Caco-2 (cell line): ENCODE measurements at regions not wholly inside any gene's neighbourhood (a gene's known extent, or its start where the extent isn't known, plus 50 kb on each side); places are given as distances from the start of the nearest gene placed in this dataset.

ENCODE experiments used
- BruUV-seq: library from RNA; stranded (reverse); fragments of 400-500 nt; replicated peaks from 2 replicates; lab custom pipeline; 2021; lab: Mats Ljungman, UMichigan
- CTCF ChIA-PET: fragments of 300-600 bp; sonication (Branson Sonifier 250); formaldehyde crosslinking; loops from one replicate; lab custom pipeline; 2022; ENCODE audit warnings: antibody characterized with exemption; lab: Charles Lee
- POLR2A ChIA-PET: fragments of 300-600 bp; sonication (Branson Sonifier 250); formaldehyde crosslinking; loops from one replicate; lab custom pipeline; 2022; ENCODE audit warnings: antibody characterized with exemption; lab: Charles Lee
- DNase-seq, 2 experiments: peaks; one replicate each; pipeline versions ENCODE4 v3.0.0 to v3.0.0-alpha.2; 2020 to 2022
- H3K27me3 ChIP-seq: replicated peaks from 2 replicates; pipeline ENCODE4 v1.6.0; 2011; ENCODE audit warnings: low read length; ENCODE audit not compliant: control insufficient read depth, insufficient read depth
- H3K36me3 ChIP-seq: 2 replicates; pipeline ENCODE4 v1.5.1; 2011; ENCODE audit warnings: low read length; ENCODE audit not compliant: control insufficient read depth, insufficient read depth
- H3K4me1 ChIP-seq: fragments of 250-450 bp; sonication (Bioruptor Pico); 2 replicates; pipeline ENCODE4 v1.5.1; 2020; ENCODE audit warnings: mild to moderate bottlenecking
- H3K4me3 ChIP-seq: 2 replicates; pipeline ENCODE4 v1.5.1; 2011; ENCODE audit warnings: low read depth, mild to moderate bottlenecking, control low read depth, low read length
- H3K9me3 ChIP-seq: fragments of 250-450 bp; sonication (Bioruptor Pico); 2 replicates; pipeline ENCODE4 v1.5.1; 2020; ENCODE audit warnings: mild to moderate bottlenecking, moderate library complexity
- H3K27ac Mint-ChIP-seq: one replicate; pipeline ENCODE4 v1.8.0; 2022; ENCODE audit warnings: mixed read lengths; ENCODE audit not compliant: unreplicated experiment
- H3K27me3 Mint-ChIP-seq: one replicate; pipeline ENCODE4 v1.8.0; 2022; ENCODE audit warnings: mixed read lengths; ENCODE audit not compliant: insufficient read depth, unreplicated experiment
- H3K36me3 Mint-ChIP-seq: one replicate; pipeline ENCODE4 v1.8.0; 2022; ENCODE audit warnings: mild to moderate bottlenecking, mixed read lengths; ENCODE audit not compliant: insufficient read depth, unreplicated experiment
- H3K4me1 Mint-ChIP-seq: one replicate; pipeline ENCODE4 v1.8.0; 2022; ENCODE audit warnings: low read depth, mixed read lengths; ENCODE audit not compliant: unreplicated experiment
- H3K4me3 Mint-ChIP-seq: one replicate; pipeline ENCODE4 v1.8.0; 2022; ENCODE audit warnings: mild to moderate bottlenecking, moderate library complexity, mixed read lengths; ENCODE audit not compliant: unreplicated experiment
- H3K9me3 Mint-ChIP-seq: one replicate; pipeline ENCODE4 v1.8.0; 2022; ENCODE audit warnings: mixed read lengths; ENCODE audit not compliant: unreplicated experiment
- intact Hi-C: fragments of 100-400 bp; cut with micrococcal nuclease; formaldehyde crosslinking; loops from one replicate; pipeline ENCODE4 v1.10.0; 2022; ENCODE audit not compliant: unreplicated experiment
- TF ChIP-seq, protein P1 (sequence below), 2 experiments: fragments of 200-600 bp in 1 of 2; IDR thresholded peaks; 1 replicate in 1 of 2; 2 replicates in 1 of 2; pipeline versions ENCODE4 v1.5.1 to v1.8.0; 2011 to 2022; ENCODE audit warnings: antibody characterized with exemption in 1 of 2, control low read depth in 1 of 2, inconsistent platforms in 1 of 2, low read depth in 1 of 2, low read length in 1 of 2, mild to moderate bottlenecking in 1 of 2, moderate library complexity in 1 of 2; ENCODE audit not compliant: insufficient read depth in 1 of 2, severe bottlenecking in 1 of 2, unreplicated experiment in 1 of 2

DNA sequence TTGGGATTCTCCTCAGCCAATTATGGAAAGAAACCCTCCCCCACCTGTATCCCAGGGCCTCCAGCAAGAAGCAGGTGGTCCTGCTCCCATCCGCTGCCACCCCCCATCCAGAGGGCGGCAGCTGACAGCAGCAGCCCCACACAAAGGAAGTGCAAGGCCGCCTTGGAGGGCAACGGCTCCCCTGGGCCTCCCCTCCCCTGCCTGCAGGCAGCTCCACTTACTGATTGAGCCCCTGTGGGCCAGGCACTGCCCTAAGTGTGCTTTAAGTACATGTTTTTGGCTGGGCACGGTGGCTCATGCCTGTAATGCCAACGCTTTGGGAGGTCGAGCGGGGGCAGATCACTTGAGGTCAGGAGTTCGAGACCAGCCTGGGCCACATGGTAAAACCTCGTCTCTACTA, 257.6 kb downstream of the PARN start:
- TF ChIP-seq, protein P1, sequence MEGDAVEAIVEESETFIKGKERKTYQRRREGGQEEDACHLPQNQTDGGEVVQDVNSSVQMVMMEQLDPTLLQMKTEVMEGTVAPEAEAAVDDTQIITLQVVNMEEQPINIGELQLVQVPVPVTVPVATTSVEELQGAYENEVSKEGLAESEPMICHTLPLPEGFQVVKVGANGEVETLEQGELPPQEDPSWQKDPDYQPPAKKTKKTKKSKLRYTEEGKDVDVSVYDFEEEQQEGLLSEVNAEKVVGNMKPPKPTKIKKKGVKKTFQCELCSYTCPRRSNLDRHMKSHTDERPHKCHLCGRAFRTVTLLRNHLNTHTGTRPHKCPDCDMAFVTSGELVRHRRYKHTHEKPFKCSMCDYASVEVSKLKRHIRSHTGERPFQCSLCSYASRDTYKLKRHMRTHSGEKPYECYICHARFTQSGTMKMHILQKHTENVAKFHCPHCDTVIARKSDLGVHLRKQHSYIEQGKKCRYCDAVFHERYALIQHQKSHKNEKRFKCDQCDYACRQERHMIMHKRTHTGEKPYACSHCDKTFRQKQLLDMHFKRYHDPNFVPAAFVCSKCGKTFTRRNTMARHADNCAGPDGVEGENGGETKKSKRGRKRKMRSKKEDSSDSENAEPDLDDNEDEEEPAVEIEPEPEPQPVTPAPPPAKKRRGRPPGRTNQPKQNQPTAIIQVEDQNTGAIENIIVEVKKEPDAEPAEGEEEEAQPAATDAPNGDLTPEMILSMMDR (IDR thresholded peaks at IDR 0.05; ENCODE audit: insufficient read depth in 1 of 2, low read depth in 1 of 2, low read length in 1 of 2, severe bottlenecking in 1 of 2, unreplicated experiment in 1 of 2): no peak
- Mint-ChIP-seq H3K4me3 (no peak overlapping the region), H3K4me1 (no peaks in the 10 kb centered on the region), H3K36me3 (no peaks in the 10 kb centered on the region), H3K27me3 (no peaks in the 10 kb centered on the region), H3K9me3 (no peaks in the 10 kb centered on the region), H3K27ac (no peak overlapping the region)
- H3K9me3 ChIP-seq: no peaks in the 10 kb centered on the region
- no peak overlapping the region for H3K4me3 ChIP-seq
- H3K4me1 ChIP-seq: no peaks in the 10 kb centered on the region
- H3K27me3 ChIP-seq: no peaks in the 10 kb centered on the region
- BruUV-seq: no TSS peak
- H3K36me3 ChIP-seq: no peaks in the 10 kb centered on the region
- intact Hi-C loops: no loop called here
- DNase-seq: no peak
- CTCF ChIA-PET: no interaction called here
- POLR2A ChIA-PET: interaction anchor here (0.6 kb wide), 1 partner anchor 190 kb away, joined by 5 read pairs; no protein-coding TSS in a partner anchor

DNA sequence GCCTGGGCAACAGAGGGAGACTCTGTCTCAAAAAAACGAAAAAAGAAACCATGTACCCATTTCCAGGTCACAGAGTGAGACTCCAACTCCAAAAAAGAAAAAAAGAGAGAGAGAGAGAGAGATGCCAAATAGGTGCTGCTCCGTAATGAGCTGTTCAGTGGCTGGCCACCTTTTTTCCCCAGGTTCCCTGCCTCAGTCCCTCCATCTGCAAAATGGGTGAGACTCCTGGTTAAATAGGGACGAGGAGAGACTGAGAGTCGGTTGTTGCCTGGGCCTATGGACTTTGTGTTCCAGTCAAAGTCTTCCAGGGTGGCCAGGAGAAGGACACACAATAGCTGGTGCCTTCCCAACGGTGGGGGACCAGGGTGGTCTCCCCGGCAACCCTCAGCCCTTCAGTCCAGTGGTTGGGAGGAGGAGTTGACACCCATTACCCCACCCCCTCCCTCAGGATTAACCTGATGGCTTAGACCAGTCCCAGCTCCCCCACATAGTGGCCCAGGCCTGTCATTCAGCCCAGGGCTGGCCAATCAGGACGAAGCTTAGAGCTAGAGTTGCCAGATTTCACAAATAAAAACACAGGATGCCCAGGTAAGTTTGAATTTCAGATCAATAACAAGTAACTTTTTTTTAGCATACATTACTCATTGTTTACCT, 258.2 kb downstream of the PARN start:
- no peaks in the 10 kb centered on the region for H3K36me3 Mint-ChIP-seq
- H3K9me3 Mint-ChIP-seq: no peaks in the 10 kb centered on the region
- H3K27ac Mint-ChIP-seq: no peak overlapping the region
- no peaks in the 10 kb centered on the region for H3K36me3 ChIP-seq
- H3K4me3 ChIP-seq: no peak overlapping the region
- no peak overlapping the region for H3K4me3 Mint-ChIP-seq
- BruUV-seq: no TSS peak
- TF ChIP-seq, protein P1 (IDR thresholded peaks at IDR 0.05; ENCODE audit: insufficient read depth in 1 of 2, low read depth in 1 of 2, low read length in 1 of 2, severe bottlenecking in 1 of 2, unreplicated experiment in 1 of 2): no peak
- H3K27me3 Mint-ChIP-seq: no peaks in the 10 kb centered on the region
- intact Hi-C loops: no loop called here
- no peaks in the 10 kb centered on the region for H3K4me1 Mint-ChIP-seq
- ChIA-PET CTCF (no interaction called here), POLR2A (interaction anchor here (0.6 kb wide), 1 partner anchor 190 kb away, joined by 5 read pairs; no protein-coding TSS in a partner anchor)
- no peaks in the 10 kb centered on the region for H3K9me3 ChIP-seq
- H3K4me1 ChIP-seq: no peaks in the 10 kb centered on the region
- H3K27me3 ChIP-seq: no peaks in the 10 kb centered on the region
- no peak for DNase-seq

DNA sequence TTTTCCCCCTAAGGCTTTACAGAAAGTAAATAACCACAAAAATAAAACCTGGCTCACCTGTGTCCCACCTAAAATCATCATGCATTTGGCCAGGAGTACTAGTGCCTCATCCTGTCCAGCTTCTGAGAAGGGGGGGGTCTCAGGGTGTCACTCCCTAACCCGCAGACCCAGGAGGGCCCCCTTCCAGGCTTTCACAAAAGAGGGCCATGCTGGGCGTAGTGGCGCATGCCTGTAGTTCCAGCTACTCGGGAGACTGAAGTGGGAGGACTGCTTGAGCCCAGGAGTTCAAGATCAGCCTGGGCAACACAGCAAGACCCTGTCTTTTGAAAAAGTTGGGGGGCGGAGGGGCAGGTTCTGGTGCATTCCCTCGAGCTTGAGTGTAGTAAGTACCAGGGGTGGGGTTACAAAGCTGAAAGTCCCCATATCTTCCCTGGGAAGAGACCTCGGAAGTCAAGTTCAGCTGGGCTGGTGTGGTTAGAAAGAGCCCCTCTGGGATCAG, 259.3 kb downstream of the PARN start:
- no peak overlapping the region for H3K27ac Mint-ChIP-seq
- CTCF ChIA-PET: no interaction called here
- H3K4me3 ChIP-seq: no peak overlapping the region
- intact Hi-C loops: no loop called here
- H3K27me3 Mint-ChIP-seq: no peaks in the 10 kb centered on the region
- H3K4me1 ChIP-seq: no peaks in the 10 kb centered on the region
- no peaks in the 10 kb centered on the region for H3K36me3 ChIP-seq
- H3K4me3 Mint-ChIP-seq: no peak overlapping the region
- no peaks in the 10 kb centered on the region for H3K9me3 Mint-ChIP-seq
- no peaks in the 10 kb centered on the region for H3K27me3 ChIP-seq
- DNase-seq: no peak
- no peaks in the 10 kb centered on the region for H3K36me3 Mint-ChIP-seq
- H3K4me1 Mint-ChIP-seq: no peaks in the 10 kb centered on the region
- no peaks in the 10 kb centered on the region for H3K9me3 ChIP-seq
- POLR2A ChIA-PET: no interaction called here
- TF ChIP-seq, protein P1 (IDR thresholded peaks at IDR 0.05; ENCODE audit: insufficient read depth in 1 of 2, low read depth in 1 of 2, low read length in 1 of 2, severe bottlenecking in 1 of 2, unreplicated experiment in 1 of 2): no peak
- BruUV-seq: no TSS peak
